Stomach (tissue), 4 donors: ENCODE measurements at regions not wholly inside any gene's neighbourhood (a gene's known extent, or its start where the extent isn't known, plus 50 kb on each side); places are given as distances from the start of the nearest gene placed in this dataset.

ENCODE experiments used
- POLR2A ChIP-seq, 4 donors: fragments of 450-650 bp; IDR thresholded peaks; one replicate each; pipeline ENCODE4 v1.6.1; 2016; ENCODE audit warnings: antibody characterized with exemption in 4 of 4, control low read depth in 2 of 4, mild to moderate bottlenecking in 1 of 4, moderate library complexity in 1 of 4
- POLR2AphosphoS5 ChIP-seq, 3 donors: sonication (generic); formaldehyde crosslinking; IDR thresholded peaks; one replicate each; pipeline ENCODE4 v1.6.1; 2016; ENCODE audit warnings: antibody characterized with exemption in 3 of 3
- TF ChIP-seq, protein P1 (sequence below), 7 experiments: fragments of 450-650 bp in 4 of 7; fragments of 200-600 bp in 3 of 7; sonication (generic) in 3 of 7; IDR thresholded peaks; one replicate each; pipeline ENCODE4 v1.5.1; 2016 to 2019; ENCODE audit warnings: antibody characterized with exemption in 7 of 7, control low read depth in 2 of 7, mild to moderate bottlenecking in 1 of 7

DNA sequence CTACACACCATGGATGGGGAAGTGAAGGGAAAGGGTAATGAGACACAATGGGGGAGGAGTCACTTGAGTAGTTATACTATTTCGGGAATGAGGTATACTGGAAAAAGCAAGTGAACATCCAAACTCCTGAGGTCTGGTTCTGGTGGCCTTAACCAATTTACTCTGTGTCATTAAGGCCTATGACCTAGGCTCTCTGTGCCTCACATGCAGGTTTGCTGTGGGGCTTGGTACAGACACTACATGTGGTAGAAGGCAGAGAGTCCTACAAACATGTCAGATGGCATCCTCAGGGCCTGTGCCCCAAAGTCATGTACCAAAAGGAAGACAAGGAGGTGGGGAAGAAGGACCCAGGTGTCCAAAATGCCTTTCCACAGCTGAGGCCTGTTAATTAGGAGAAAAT is 98.9 kb downstream of the TRIM29 start:
- no peak for TF ChIP-seq POLR2A (IDR thresholded peaks at IDR 0.05)
- no peak for TF ChIP-seq POLR2AphosphoS5 (IDR thresholded peaks at IDR 0.05)
- TF ChIP-seq, protein P1, sequence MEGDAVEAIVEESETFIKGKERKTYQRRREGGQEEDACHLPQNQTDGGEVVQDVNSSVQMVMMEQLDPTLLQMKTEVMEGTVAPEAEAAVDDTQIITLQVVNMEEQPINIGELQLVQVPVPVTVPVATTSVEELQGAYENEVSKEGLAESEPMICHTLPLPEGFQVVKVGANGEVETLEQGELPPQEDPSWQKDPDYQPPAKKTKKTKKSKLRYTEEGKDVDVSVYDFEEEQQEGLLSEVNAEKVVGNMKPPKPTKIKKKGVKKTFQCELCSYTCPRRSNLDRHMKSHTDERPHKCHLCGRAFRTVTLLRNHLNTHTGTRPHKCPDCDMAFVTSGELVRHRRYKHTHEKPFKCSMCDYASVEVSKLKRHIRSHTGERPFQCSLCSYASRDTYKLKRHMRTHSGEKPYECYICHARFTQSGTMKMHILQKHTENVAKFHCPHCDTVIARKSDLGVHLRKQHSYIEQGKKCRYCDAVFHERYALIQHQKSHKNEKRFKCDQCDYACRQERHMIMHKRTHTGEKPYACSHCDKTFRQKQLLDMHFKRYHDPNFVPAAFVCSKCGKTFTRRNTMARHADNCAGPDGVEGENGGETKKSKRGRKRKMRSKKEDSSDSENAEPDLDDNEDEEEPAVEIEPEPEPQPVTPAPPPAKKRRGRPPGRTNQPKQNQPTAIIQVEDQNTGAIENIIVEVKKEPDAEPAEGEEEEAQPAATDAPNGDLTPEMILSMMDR (IDR thresholded peaks at IDR 0.05) = no peak
